ACC112 (cell line): ENCODE measurements at regions not wholly inside any gene's neighbourhood (a gene's known extent, or its start where the extent isn't known, plus 50 kb on each side); places are given as distances from the start of the nearest gene placed in this dataset.
"Not testable (repeated sequence)": the region's sequence is repeated elsewhere in the genome, so short reads cannot be mapped to it uniquely, and the experiment has no call there.

ENCODE experiments used
- H2AFZ ChIP-seq: fragments of 200-600 bp; sonication (generic); one replicate; pipeline ENCODE4 v1.6.0; 2017; ENCODE audit warnings: antibody characterized with exemption, low read length; ENCODE audit not compliant: unreplicated experiment
- H3K27ac ChIP-seq: fragments of 200-600 bp; sonication (generic); 2 replicates; pipeline ENCODE4 v1.5.1; 2014; ENCODE audit warnings: low read depth, mild to moderate bottlenecking, antibody characterized with exemption, low read length, moderate library complexity
- H3K27me3 ChIP-seq: fragments of 200-600 bp; sonication (generic); 2 replicates; pipeline ENCODE4 v1.6.1; 2014; ENCODE audit warnings: mild to moderate bottlenecking, antibody characterized with exemption, low read length, moderate library complexity, mixed read lengths; ENCODE audit not compliant: insufficient read depth
- H3K36me3 ChIP-seq: fragments of 200-600 bp; sonication (generic); 2 replicates; pipeline ENCODE4 v1.6.1; 2016; ENCODE audit warnings: mild to moderate bottlenecking, antibody characterized with exemption, low read length, moderate library complexity, mixed read lengths; ENCODE audit not compliant: insufficient read depth
- H3K4me1 ChIP-seq: fragments of 200-600 bp; sonication (generic); one replicate; pipeline ENCODE4 v1.6.1; 2016; ENCODE audit warnings: low read length, mixed read lengths; ENCODE audit not compliant: insufficient read depth, unreplicated experiment, control insufficient read depth
- H3K4me3 ChIP-seq: fragments of 200-600 bp; sonication (generic); 2 replicates; pipeline ENCODE4 v1.5.1; 2014; ENCODE audit warnings: mild to moderate bottlenecking, low read depth, low read length
- H3K79me2 ChIP-seq: fragments of 200-600 bp; sonication (generic); one replicate; pipeline ENCODE4 v1.6.0; 2016; ENCODE audit warnings: low read length; ENCODE audit not compliant: control insufficient read depth, unreplicated experiment, insufficient read depth

DNA sequence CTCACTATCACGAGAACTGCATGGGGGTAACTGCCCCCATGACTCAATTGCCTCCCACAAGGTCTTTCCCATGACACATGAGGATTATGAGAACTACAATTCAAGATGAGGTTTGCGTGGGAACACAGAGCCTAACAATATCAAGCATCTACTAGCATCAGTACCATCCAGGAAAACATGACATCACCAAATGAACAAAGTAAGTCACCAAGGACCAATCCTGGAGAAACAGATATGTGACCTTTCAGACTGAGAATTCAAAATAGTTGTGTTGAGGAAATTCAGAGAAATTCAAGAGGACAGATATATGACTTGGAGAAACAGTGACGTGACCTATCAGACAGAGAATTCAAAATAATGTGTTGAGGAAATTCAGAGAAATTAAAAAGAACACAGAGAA lies 65.8 kb upstream of the TMTC2 start:
- Histone ChIP-seq H3K36me3 (no peaks in the 10 kb centered on the region), H3K4me1 (no peaks in the 10 kb centered on the region), H3K27ac (no peak overlapping the region), H3K27me3 (no peaks in the 10 kb centered on the region; the same call in 1 of the 2 replicates), H2AFZ (no peak overlapping the region), H3K79me2 (no peaks in the 10 kb centered on the region), H3K4me3 (no peak overlapping the region)

DNA sequence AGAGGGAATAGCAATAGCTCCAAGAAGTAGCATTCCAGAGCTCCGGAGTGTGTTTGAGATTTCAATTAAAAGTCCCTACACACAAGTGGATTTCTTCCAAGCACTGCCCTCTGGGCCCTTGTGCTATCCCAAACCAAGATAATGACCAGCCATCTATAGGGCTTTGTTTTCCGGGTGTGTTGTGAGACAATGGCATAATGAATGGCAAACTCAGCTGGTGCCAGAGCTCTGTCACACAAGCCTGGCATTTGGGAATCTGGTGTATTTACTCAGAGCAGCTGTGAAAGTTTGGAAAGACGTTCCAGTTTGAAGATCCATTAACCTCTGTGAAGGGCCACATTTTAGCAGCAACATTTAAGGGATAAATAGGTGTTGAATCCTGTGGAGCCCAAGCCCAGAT lies 61.2 kb upstream of the TMTC2 start:
- no peak overlapping the region for H3K27ac ChIP-seq
- H2AFZ ChIP-seq: no peak overlapping the region
- H3K79me2 ChIP-seq: no peaks in the 10 kb centered on the region

GRCh38 chr12:82627799-82628198 lies 58.9 kb upstream of the TMTC2 start:
- H3K27ac ChIP-seq: no peak overlapping the region
- H3K4me3 ChIP-seq: no peak overlapping the region
- no peaks in the 10 kb centered on the region for H3K27me3 ChIP-seq
- H3K4me1 ChIP-seq: no peaks in the 10 kb centered on the region
- H3K79me2 ChIP-seq: no peaks in the 10 kb centered on the region
- no peaks in the 10 kb centered on the region for H3K36me3 ChIP-seq
- H2AFZ ChIP-seq: no peak overlapping the region

More for the DNA sequence above, 61.2 kb upstream of the TMTC2 start:
- H3K4me3 ChIP-seq: no peak overlapping the region
- H3K36me3 ChIP-seq: no peaks in the 10 kb centered on the region
- H3K4me1 ChIP-seq: no peaks in the 10 kb centered on the region
- no peaks in the 10 kb centered on the region for H3K27me3 ChIP-seq

DNA sequence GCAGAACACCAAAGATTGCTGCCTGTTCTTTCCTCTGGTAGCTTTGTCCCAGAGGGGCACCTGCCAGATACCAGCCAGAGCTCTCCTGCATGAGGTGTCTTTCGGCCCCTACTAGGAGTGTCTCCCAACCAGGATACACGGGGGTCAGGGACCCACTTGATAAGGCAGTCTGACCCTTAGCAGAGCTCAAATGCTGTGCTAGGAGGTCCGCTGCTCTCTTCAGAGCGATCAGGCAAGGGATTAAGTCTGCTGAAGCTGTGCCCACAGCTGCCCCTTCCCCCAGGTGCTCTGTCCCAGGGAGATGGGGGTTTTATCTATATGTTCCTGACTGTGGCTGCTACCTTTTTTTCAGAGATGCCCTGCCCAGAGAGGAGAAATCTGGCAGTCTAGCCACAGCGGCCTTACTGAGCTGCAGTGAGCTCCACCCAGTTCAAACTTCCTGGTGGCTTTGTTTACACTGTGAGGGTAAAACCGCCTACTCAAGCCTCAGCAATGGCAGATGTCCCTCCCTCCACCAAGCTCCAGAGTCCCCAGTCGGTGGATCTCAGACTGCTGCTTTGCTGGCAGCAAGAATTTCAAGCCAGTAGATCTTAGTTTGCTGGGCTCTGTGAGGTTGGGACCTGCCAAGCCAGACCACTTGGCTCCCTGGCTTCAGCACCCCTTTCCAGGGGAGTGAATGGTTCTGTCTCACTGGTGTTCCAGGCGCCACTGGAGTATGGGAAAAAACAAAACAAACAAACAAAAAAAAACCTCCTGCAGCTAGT lies 52.0 kb upstream of the TMTC2 start:
- H2AFZ ChIP-seq, H3K27ac ChIP-seq, H3K27me3 ChIP-seq, H3K36me3 ChIP-seq, H3K4me3 ChIP-seq, H3K4me1 ChIP-seq, H3K79me2 ChIP-seq: not testable (repeated sequence)

DNA sequence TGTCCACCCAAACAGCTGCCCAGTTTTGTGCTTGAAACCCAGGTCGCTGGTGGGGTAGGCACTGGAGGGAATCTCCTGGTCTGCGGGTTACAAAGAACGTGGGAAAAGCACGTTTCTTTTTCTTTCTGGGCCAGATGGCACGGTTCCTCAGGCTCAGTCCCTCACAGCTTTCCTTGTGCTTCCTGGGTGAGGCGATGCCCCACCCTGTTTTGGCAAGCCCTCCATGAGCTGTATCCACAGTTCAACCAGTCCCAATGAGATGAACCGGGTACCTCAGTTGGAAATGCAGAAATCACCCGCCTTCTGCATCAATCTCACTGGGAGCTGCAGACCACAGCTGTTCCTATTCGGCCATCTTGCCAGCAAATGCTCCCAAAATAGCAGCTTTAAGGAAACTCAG lies 51.4 kb upstream of the TMTC2 start:
- Histone ChIP-seq H3K79me2 (no peaks in the 10 kb centered on the region), H3K36me3 (no peaks in the 10 kb centered on the region), H3K4me1 (no peaks in the 10 kb centered on the region), H3K4me3 (no peak overlapping the region), H3K27ac (no peak overlapping the region), H2AFZ (no peak overlapping the region), H3K27me3 (no peaks in the 10 kb centered on the region)
